Inflammatory macrophage treated with lipopolysaccharide for 1 hour (primary cell): ENCODE measurements at regions not wholly inside any gene's neighbourhood (a gene's known extent, or its start where the extent isn't known, plus 50 kb on each side); places are given as distances from the start of the nearest gene placed in this dataset.

Experiments
- DNase-seq, 2 donors: peaks; one replicate each; pipeline ENCODE4 v3.0.0-alpha.2; 2020 to 2022

DNA sequence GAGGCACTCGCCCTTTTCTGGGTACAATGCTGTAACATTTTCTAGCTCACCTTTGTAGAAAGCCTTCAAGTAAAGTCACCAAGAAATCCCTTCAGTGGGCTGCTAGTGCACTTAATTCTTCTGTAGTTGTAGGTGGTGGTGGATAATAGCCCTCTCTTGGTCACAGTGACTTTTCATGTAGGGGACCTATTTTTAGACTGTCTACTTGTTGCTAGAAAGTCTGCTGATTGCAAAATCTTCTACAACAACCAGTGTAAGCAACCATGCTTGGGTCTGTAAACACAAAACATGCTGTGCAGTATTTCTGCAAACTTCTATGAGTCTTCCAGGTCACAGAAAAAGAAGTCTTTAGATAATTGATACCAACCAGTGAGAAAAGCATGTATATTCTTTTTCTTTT lies 55.6 kb downstream of the PBDC1 start:
- no peak for DNase-seq

DNA sequence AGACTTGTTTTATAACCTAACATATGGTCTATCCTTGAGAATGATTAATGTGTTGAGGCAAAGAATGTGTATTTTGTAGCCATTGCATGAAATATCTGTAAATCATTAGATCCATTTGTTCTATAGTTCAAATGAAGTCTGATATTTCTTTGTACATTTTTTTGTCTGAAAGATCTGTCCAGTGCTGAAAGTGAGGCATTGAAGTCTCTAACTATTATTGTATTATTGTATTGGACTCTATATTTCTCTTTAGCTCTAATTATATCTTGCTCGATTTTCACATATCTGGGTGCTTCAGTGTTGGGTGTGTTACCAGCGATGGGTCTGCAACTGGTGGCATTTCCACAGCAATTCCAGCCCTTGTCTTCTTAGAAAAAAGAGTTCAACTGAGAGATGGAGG lies 76.0 kb downstream of the PBDC1 start:
- DNase-seq = no peak

DNA sequence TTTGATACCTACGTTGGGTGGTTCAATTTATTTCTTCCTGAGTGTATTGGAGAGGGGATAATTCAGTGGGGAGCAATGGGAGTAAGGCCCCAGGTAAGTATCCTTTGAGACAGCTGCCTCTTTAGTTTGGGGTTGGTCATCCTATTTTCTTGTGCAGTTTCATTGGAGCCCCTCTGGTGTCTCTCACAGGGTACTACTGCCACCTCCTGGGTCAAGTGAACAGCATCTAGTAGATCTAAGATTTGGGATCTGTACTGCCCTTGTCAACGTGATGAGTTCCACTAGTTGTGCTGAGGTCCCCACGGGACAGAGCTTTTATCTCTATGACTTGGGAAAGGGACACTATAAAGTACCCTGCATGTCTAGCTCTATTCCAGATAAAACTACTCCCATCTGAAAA lies 80.6 kb downstream of the PBDC1 start:
- DNase-seq = peak; percentile 25 to 54

DNA sequence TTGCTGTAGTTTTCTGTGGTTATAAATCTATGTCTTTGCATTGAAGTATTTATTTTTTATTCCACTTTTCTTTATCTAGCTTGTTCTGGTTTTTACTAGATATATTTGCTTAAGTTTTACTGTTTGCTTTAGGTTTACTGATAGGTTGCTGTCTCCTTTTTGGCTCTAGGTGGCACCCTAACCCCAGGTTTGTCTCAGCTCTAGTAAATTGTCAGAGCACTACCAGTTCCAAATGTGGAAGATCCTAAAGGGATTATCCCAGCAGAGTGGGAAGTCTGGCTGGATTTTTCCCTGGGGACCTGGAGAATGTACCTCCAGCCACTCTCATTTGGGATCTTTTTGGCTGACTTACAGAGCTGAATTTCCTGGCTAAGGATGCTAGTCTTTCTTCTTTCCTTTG lies 106.1 kb downstream of the PBDC1 start:
- peak; percentile 0 to 23 for DNase-seq
